HG03108 (cell line): ENCODE measurements at regions not wholly inside any gene's neighbourhood (a gene's known extent, or its start where the extent isn't known, plus 50 kb on each side); places are given as distances from the start of the nearest gene placed in this dataset.
A peak's percentile ranks its signal among the peaks of the same experiment; 100 is the strongest.

Experiments used
- ATAC-seq: cut with Tn5 transposase; IDR thresholded peaks from one replicate; pipeline ENCODE4 v1.9.1; 2021; ENCODE audit warnings: moderate library complexity; ENCODE audit not compliant: unreplicated experiment

- no peak for ATAC-seq
These were observed 179.3 kb downstream of the SEC14L1 start for GRCh38 chr17:77320044-77320440.

GRCh38 chr17:77320485-77321256 is 179.9 kb downstream of the SEC14L1 start:
- ATAC-seq: no peak

- no peak for ATAC-seq
These were observed 181.1 kb downstream of the SEC14L1 start for GRCh38 chr17:77321649-77322513.

- no peak for ATAC-seq
These were observed 182.0 kb downstream of the SEC14L1 start for GRCh38 chr17:77322514-77323412.

GRCh38 chr17:77323413-77324171 is 182.8 kb downstream of the SEC14L1 start:
- ATAC-seq: no peak

GRCh38 chr17:77324227-77324626 is 183.5 kb downstream of the SEC14L1 start:
- no peak for ATAC-seq

- ATAC-seq: no peak
These were observed 184.9 kb downstream of the SEC14L1 start for GRCh38 chr17:77325577-77326075.

GRCh38 chr17:77326076-77326591 is 185.4 kb downstream of the SEC14L1 start:
- ATAC-seq: no peak

GRCh38 chr17:77326636-77327035 is 185.9 kb downstream of the SEC14L1 start:
- no peak for ATAC-seq

- ATAC-seq: no peak
These were observed 186.4 kb downstream of the SEC14L1 start for GRCh38 chr17:77327181-77327565.

GRCh38 chr17:77327566-77328464 is 187.0 kb downstream of the SEC14L1 start:
- no peak for ATAC-seq

- no peak for ATAC-seq
These were observed 188.3 kb downstream of the SEC14L1 start for GRCh38 chr17:77328823-77329740.

- ATAC-seq: no peak
These were observed 189.2 kb downstream of the SEC14L1 start for GRCh38 chr17:77329741-77330531.

GRCh38 chr17:77330602-77331081 is 189.9 kb downstream of the SEC14L1 start:
- no peak for ATAC-seq

GRCh38 chr17:77331301-77331864 is 190.6 kb downstream of the SEC14L1 start:
- ATAC-seq: peak; percentile 76
